ENCODE measurements at regions not wholly inside any gene's neighbourhood (a gene's known extent, or its start where the extent isn't known, plus 50 kb on each side); places are given as distances from the start of the nearest gene placed in this dataset.

DNA sequence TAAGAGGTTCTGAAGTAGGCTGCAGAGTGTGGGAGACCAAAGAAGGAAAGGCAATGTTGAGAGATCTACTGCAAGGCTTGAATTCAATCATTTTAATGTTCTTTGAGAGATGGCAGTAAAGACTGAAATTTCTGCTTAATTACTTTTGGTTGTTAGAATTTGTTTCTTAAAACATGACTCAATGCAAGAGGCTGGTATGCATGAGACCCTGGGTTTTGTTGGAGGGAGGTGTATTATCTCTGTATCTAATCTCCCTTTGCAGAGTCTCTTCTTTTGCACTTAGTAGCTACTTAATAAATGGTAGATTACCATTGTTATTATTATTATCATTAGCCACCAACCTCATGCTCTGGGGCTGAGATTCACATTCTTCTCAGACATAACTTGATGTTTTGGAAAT is 87.4 kb upstream of the DRD2 start:
- Histone ChIP-seq H3K4me1 (ENCODE audit: insufficient read depth) (no peaks in the 10 kb centered on the region), H3K27ac (no peak overlapping the region), H3F3A (ENCODE audit: insufficient read depth) (no peaks in the 10 kb centered on the region), H3K9ac (no peak overlapping the region), H3K4me3 (no peak overlapping the region), H3K79me2 (ENCODE audit: insufficient read depth) (no peaks in the 10 kb centered on the region), H3K9me2 (ENCODE audit: insufficient read depth) (no peaks in the 10 kb centered on the region), H3K4me2 (ENCODE audit: unreplicated experiment) (no peak overlapping the region), H3K27me3 (replicated peaks; ENCODE audit: insufficient read depth) (peaks cover 40% of the 10 kb centered on the region), H3K9me3 (ENCODE audit: low read depth) (no peaks in the 10 kb centered on the region), H4K20me1 (ENCODE audit: insufficient read depth) (no peaks in the 10 kb centered on the region), H2AFZ (no peak overlapping the region), H3K36me3 (ENCODE audit: low read depth) (no peaks in the 10 kb centered on the region)
- DNase-seq = no peak
- in situ Hi-C loops (cut with MboI) = no loop called here
- TF ChIP-seq EZH2phosphoT487 (IDR thresholded peaks at IDR 0.05; ENCODE audit: insufficient read depth, low read depth) (no peak), EZH2 (IDR thresholded peaks at IDR 0.05; ENCODE audit: insufficient read depth, poor library complexity, severe bottlenecking) (no peak)

DNA sequence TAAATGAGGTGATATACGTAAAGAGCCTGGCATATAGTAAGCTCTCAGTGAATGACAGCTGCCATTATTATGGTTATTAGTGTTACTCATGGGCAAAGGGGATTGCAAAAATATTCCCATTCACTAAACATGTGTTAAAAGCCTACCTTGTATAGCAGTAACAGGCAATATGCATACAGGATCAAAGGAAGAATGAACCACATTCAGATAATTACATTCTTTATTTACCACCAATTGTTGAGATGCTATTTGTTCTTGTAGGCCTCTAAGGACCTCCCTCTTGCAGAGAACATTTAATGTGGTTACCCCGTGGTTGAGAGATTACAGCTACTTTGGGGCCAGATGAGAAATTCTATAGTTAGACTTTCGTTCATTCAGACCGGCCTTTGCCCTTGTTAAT is 82.7 kb upstream of the DRD2 start:
- WGBS, 2 experiments (ENCODE audit: low coverage in 1 of 2, low lambda C conversion rate in 2 of 2, missing lambda C conversion rate in 2 of 2) = 88 to 95% methylated on average over 4 of the region's 4 CpGs
- no peak overlapping the region for H3K27ac ChIP-seq
- no peak overlapping the region for H3K4me2 ChIP-seq (ENCODE audit: unreplicated experiment)
- peaks cover 9% of the 10 kb centered on the region for H3K27me3 ChIP-seq (replicated peaks; ENCODE audit: insufficient read depth)
- TF ChIP-seq EZH2phosphoT487 (IDR thresholded peaks at IDR 0.05; ENCODE audit: insufficient read depth, low read depth) (no peak), EZH2 (IDR thresholded peaks at IDR 0.05; ENCODE audit: insufficient read depth, poor library complexity, severe bottlenecking) (no peak)
- in situ Hi-C loops (cut with MboI) = no loop called here
- no peaks in the 10 kb centered on the region for H3K9me3 ChIP-seq (ENCODE audit: low read depth)
- peaks cover 17% of the 10 kb centered on the region for H3K4me1 ChIP-seq (ENCODE audit: insufficient read depth)
- no peak overlapping the region for H3K9ac ChIP-seq
- no peaks in the 10 kb centered on the region for H3K9me2 ChIP-seq (ENCODE audit: insufficient read depth)
- no peak for DNase-seq
- no peaks in the 10 kb centered on the region for H4K20me1 ChIP-seq (ENCODE audit: insufficient read depth)
- H3F3A ChIP-seq (ENCODE audit: insufficient read depth) = peaks cover 9% of the 10 kb centered on the region
- no peaks in the 10 kb centered on the region for H3K79me2 ChIP-seq (ENCODE audit: insufficient read depth)
- H3K4me3 ChIP-seq = no peak overlapping the region
- no peaks in the 10 kb centered on the region for H3K36me3 ChIP-seq (ENCODE audit: low read depth)
- H2AFZ ChIP-seq = no peak overlapping the region

DNA sequence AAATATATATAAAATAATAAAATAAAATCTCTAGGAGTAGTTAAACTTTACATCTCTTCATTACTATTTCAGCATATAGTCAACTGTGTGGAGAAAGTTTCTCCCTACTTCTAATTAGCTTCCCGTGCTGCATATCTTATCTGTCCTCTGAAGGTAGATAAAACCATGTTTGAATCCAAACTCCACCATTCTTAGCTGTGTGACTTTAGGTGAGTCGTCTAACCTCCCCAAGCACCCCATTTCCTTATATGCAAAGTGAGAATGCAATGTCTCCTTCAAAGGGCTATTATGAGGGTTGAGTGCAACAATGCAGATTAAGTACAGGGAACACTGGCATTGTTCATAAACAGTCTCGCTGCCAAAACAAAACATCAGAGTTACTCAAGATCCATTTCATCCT is 80.8 kb upstream of the DRD2 start:
- H3K9ac ChIP-seq = no peak overlapping the region
- WGBS, 2 experiments (ENCODE audit: low coverage in 1 of 2, low lambda C conversion rate in 2 of 2, missing lambda C conversion rate in 2 of 2) = 52 to 68% methylated on average over 3 of the region's 3 CpGs
- no peaks in the 10 kb centered on the region for H3K9me3 ChIP-seq (ENCODE audit: low read depth)
- H2AFZ ChIP-seq = no peak overlapping the region
- H3K79me2 ChIP-seq (ENCODE audit: insufficient read depth) = no peaks in the 10 kb centered on the region
- H3F3A ChIP-seq (ENCODE audit: insufficient read depth) = peaks cover 19% of the 10 kb centered on the region
- no peak overlapping the region for H3K4me3 ChIP-seq
- H4K20me1 ChIP-seq (ENCODE audit: insufficient read depth) = no peaks in the 10 kb centered on the region
- DNase-seq = no peak
- no peak overlapping the region for H3K4me2 ChIP-seq (ENCODE audit: unreplicated experiment)
- H3K9me2 ChIP-seq (ENCODE audit: insufficient read depth) = no peaks in the 10 kb centered on the region
- H3K27me3 ChIP-seq (replicated peaks; ENCODE audit: insufficient read depth) = no peaks in the 10 kb centered on the region; the same call in none of the 2 replicates
- H3K27ac ChIP-seq = no peak overlapping the region
- in situ Hi-C loops (cut with MboI) = no loop called here
- peaks cover 22% of the 10 kb centered on the region for H3K4me1 ChIP-seq (ENCODE audit: insufficient read depth)
- no peaks in the 10 kb centered on the region for H3K36me3 ChIP-seq (ENCODE audit: low read depth)
- TF ChIP-seq EZH2phosphoT487 (IDR thresholded peaks at IDR 0.05; ENCODE audit: insufficient read depth, low read depth) (no peak), EZH2 (IDR thresholded peaks at IDR 0.05; ENCODE audit: insufficient read depth, poor library complexity, severe bottlenecking) (no peak)

DNA sequence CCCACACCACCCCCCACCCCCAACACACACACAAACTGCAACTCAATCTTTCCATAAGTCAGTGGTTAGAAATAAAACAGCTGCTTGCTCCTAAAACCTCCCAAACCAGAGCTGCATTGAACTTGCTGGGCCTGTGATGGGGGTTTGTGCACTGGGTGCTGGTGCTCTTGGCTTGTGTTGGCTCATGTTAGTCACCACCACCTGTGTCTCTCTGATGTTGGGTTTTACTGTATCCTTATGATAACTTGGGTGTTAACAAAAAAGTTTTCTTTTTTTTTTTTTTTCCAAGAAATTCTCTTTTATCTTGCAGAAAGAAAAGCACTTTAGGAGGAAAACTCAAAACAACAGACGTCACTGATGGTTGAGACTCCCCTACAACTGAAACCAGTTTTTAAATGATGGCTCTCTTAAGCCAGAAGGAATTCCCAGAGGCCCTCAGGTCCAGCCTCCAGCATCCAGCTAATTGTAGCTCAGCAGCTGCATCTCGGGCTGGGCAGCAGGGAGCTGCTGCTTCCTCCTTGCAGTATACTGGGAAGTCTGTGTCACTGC is 79.9 kb upstream of the DRD2 start:
- H3K36me3 ChIP-seq (ENCODE audit: low read depth) = no peaks in the 10 kb centered on the region
- no peak overlapping the region for H3K4me2 ChIP-seq (ENCODE audit: unreplicated experiment)
- no peaks in the 10 kb centered on the region for H4K20me1 ChIP-seq (ENCODE audit: insufficient read depth)
- in situ Hi-C loops (cut with MboI) = no loop called here
- H3K9me3 ChIP-seq (ENCODE audit: low read depth) = no peaks in the 10 kb centered on the region
- WGBS, 2 experiments (ENCODE audit: low coverage in 1 of 2, low lambda C conversion rate in 2 of 2, missing lambda C conversion rate in 2 of 2) = 88 to 90% methylated on average over 2 of the region's 2 CpGs
- peaks cover 23% of the 10 kb centered on the region for H3K4me1 ChIP-seq (ENCODE audit: insufficient read depth)
- H3K79me2 ChIP-seq (ENCODE audit: insufficient read depth) = no peaks in the 10 kb centered on the region
- no peak overlapping the region for H3K4me3 ChIP-seq
- no peak overlapping the region for H3K9ac ChIP-seq
- no peak overlapping the region for H2AFZ ChIP-seq
- no peaks in the 10 kb centered on the region; the same call in none of the 2 replicates for H3K27me3 ChIP-seq (replicated peaks; ENCODE audit: insufficient read depth)
- H3K27ac ChIP-seq = no peak overlapping the region
- no peak for DNase-seq
- peaks cover 19% of the 10 kb centered on the region for H3F3A ChIP-seq (ENCODE audit: insufficient read depth)
- TF ChIP-seq EZH2 (IDR thresholded peaks at IDR 0.05; ENCODE audit: insufficient read depth, poor library complexity, severe bottlenecking) = no peak
- TF ChIP-seq EZH2phosphoT487 (IDR thresholded peaks at IDR 0.05; ENCODE audit: insufficient read depth, low read depth) = no peak
- no peaks in the 10 kb centered on the region for H3K9me2 ChIP-seq (ENCODE audit: insufficient read depth)

DNA sequence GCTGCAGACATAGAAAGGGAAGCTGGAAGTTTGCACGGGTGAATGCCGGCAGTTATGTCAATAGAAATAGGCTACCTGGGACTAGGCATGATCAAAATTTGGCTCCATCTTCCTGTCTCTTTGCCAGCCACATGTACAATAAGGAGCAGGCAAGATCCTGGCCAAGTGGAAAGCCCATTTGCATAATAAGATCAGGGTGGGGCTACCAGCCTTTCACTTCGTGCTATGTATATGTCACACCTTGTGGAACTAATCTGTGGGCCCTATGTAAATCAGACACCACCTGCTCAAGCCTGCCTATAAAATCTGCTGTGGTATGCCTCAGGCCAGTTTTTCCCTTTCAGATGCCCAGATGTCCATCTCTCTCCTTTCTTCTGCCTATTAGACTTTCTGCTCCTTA is 79.3 kb upstream of the DRD2 start:
- 48 to 58% methylated on average over 3 of the region's 3 CpGs for WGBS, 2 experiments (ENCODE audit: low coverage in 1 of 2, low lambda C conversion rate in 2 of 2, missing lambda C conversion rate in 2 of 2)
- in situ Hi-C loops (cut with MboI) = no loop called here
- H2AFZ ChIP-seq = no peak overlapping the region
- no peaks in the 10 kb centered on the region for H4K20me1 ChIP-seq (ENCODE audit: insufficient read depth)
- TF ChIP-seq EZH2 (IDR thresholded peaks at IDR 0.05; ENCODE audit: insufficient read depth, poor library complexity, severe bottlenecking) (no peak), EZH2phosphoT487 (IDR thresholded peaks at IDR 0.05; ENCODE audit: insufficient read depth, low read depth) (no peak)
- H3K9me3 ChIP-seq (ENCODE audit: low read depth) = no peaks in the 10 kb centered on the region
- H3K27ac ChIP-seq = no peak overlapping the region
- H3K9me2 ChIP-seq (ENCODE audit: insufficient read depth) = no peaks in the 10 kb centered on the region
- H3K4me2 ChIP-seq (ENCODE audit: unreplicated experiment) = no peak overlapping the region
- no peaks in the 10 kb centered on the region; the same call in none of the 2 replicates for H3K27me3 ChIP-seq (replicated peaks; ENCODE audit: insufficient read depth)
- H3F3A ChIP-seq (ENCODE audit: insufficient read depth) = peaks cover 19% of the 10 kb centered on the region
- DNase-seq = no peak
- H3K36me3 ChIP-seq (ENCODE audit: low read depth) = no peaks in the 10 kb centered on the region
- no peak overlapping the region for H3K9ac ChIP-seq
- no peaks in the 10 kb centered on the region for H3K79me2 ChIP-seq (ENCODE audit: insufficient read depth)
- no peak overlapping the region for H3K4me3 ChIP-seq
- H3K4me1 ChIP-seq (ENCODE audit: insufficient read depth) = peaks cover 29% of the 10 kb centered on the region

Measured in GM23248 (cell line).